Activated CD4-positive, alpha-beta T cell treated with anti-CD3 and anti-CD28 coated beads for 48 hours (primary cell): ENCODE measurements at regions not wholly inside any gene's neighbourhood (a gene's known extent, or its start where the extent isn't known, plus 50 kb on each side); places are given as distances from the start of the nearest gene placed in this dataset.

Experiments
- DNase-seq: peaks from one replicate; pipeline ENCODE4 v3.0.0-alpha.2; 2020

DNA sequence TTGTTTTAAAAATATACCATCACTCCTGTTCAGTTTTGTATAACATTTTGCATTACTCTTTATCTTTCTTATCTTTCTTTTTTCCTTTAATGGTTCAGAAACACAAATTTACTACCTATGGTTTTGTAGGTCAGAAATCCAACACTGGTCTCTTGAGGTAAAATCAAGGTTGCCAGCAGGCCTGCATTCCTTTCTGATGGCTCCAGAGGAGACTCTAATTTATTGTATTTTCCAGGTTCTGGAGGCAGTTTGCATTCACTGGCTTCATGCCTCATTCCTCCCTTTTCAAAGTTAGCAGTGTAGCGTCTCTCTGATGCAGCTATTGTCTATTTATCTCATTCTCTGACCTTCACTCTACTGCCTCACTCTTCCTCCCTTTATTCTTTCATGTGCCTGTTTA lies 767.4 kb downstream of the SLITRK6 start:
- no peak for DNase-seq

DNA sequence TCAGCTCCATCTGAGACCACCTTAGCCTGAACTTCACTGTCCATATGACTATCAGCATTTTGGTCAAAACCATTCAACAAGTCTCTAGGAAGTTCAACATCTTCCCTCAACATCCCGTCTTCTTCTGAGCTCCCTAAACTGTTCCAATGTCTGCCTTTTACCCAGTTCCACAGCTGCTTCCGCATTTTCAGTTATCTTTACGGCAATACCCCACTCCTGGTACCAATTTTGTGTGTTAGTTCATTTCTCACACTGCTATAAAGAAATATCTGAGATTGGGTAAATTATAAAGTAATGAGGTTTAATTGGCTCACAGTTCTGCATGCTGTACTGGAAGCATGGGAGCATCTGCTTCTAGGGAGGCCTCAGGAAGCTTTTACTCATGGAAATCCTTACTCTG lies 771.2 kb downstream of the SLITRK6 start:
- DNase-seq = no peak

DNA sequence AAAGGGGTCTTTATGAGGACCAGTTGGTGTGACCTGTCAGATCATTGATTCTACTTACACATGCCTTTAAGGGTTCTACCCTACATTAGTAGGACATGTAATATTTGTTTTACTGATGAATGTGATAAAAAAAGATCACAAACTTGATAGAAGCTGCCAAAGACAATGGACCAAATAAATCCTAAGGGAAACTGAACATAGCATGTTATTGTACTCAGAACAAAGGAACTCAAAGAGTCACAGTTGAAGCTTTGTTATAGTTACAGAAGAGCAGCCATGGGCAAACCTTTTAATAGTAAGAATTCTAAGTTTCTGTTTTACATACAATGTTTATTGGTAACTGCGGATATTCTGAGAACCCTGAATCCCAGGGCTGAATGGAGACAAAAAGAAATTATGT lies 780.1 kb downstream of the SLITRK6 start:
- DNase-seq = no peak

DNA sequence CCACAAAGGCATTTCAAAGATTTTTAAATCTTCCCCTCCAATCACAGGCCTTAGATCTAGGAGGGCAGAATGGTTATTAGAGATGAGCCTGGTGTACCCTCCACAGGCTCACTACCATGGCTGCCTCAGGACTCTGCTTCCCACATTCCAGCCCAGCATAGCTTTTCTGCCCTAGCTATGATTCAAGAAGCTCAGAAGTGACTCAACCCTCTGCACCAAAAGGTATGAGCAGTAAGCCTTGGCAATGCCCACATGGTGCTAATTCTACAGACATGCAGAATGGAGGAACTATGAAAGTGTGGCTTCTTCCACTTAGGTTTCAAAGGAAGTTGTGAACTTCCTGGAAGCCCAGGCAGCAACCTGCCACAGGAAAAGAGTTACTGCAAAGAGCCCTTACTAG lies 786.2 kb downstream of the SLITRK6 start:
- DNase-seq = no peak

DNA sequence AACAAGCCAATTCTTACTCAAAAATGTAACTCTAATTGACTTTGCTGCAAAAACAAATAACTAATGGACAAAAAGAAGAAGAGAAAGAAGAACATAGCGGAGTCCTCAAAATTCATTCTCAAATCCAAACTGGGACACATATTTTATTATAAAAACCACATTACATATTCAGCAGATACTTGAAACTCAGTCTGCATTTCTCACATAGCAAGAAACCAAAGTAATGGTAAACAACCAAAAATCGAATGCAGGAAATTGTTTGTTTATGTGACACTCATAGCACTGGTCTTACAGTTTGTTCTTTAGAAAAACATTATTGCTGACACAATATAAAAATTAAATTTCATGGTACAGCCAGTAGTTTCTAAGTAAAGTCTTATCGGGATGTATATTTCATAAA lies 789.8 kb downstream of the SLITRK6 start:
- no peak for DNase-seq

DNA sequence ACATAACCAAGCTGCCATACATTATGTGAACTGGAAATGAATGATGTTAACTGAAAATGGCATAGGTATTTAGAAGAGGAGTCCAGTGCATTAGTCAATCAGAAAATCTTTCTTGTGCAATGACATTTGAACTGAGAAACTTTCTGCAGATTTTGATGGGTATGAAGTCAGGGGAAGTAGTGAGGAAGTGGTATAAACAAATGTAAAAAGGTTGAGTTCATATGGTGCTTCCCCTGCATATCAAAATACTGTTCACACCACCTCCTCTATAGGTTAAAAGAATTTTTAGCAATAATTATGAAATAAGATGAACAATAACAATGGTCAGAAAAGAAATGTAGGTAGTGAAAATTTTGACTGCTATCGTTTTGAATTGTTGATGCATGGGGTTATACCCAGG lies 800.0 kb downstream of the SLITRK6 start:
- DNase-seq = no peak

DNA sequence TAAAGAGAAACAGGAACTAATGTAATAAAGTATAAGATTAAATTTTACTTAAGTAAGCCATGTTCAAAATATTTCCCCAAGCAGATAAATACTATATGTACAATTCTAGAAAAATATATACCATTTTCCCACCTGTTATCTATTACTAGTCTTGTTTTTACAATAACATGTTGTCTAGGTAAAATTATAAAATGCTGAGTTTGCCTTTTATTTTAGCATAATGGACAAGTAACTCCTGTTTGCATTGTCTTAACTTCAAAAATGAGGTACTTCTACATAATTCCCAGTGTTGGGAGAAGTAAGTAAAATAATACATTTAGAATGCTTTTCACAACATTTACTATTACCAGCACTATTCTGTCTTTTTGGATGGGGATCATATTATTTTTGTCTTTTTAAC lies 800.5 kb downstream of the SLITRK6 start:
- no peak for DNase-seq

DNA sequence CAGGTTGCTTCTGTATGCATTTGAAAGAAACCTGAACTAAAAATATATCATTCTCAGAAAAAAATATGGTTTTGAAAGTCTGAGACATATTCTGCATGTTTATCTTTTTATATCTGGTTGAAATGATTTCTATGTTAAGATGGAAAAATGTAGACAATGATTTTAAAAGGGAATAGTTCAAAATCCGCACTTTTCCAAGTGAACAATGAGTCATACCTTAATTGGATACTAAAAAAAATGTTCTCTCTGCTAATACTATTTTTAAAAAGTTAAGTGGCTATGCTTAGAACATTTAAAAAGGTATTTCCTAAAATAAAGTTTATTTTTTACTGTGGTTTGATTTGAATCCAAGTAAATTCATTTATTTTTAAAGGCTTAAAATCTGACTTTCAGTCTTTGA lies 801.4 kb downstream of the SLITRK6 start:
- no peak for DNase-seq

DNA sequence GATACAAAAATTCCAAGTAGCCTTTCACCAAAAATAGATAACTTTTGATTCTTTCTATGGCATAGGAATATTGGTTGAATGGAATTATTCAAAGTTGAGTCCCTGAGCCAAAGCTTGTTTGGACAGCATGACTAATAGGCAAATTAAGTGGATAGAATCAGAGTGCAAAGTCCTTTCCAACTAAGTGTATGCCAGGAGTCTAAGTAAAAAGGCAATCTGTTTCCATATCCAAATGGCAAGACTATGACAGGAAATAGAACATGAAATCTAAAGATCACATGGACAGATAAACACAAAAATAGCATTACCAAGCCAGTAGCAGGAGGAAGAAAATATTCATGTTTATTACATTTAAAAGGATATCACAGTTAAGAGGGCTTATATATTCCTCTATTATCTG lies 804.6 kb downstream of the SLITRK6 start:
- no peak for DNase-seq

DNA sequence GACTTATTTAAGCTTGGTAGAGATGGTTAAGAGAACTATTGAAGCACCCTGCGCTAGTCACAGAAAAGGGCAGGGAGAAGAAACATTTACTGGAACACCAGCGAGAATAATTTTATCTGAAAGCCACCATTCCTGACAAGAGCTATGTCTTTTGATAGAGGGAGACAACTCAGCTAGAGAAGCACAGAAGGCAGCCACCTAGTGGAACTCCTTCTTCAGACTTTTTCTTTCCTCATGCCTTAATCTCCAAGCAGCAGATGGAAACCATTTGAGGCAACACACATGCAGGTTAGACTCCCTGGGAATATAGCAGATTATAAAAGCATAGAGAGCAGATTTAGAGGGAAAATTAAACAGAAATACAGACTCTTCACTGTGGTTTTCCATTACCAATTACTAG lies 813.4 kb downstream of the SLITRK6 start:
- DNase-seq = no peak

DNA sequence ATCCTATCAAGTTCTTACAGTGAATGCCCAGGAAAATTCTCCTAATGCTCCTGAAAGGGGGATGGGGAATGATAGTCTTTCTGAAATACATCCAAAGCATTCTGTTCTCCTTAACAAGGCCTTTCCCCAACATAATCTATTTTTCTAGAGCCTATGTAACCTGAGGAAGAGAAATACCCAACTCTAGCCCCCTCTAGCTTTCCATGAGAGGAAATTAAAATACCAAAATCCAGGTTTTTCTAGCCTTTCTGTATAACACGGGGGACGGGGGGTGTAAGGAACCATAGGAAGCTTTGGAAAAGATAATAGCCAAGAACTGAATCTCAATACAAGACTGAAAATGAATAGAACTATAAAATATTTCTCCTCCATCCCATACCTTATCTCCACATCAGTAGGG lies 815.9 kb downstream of the SLITRK6 start:
- DNase-seq = no peak

DNA sequence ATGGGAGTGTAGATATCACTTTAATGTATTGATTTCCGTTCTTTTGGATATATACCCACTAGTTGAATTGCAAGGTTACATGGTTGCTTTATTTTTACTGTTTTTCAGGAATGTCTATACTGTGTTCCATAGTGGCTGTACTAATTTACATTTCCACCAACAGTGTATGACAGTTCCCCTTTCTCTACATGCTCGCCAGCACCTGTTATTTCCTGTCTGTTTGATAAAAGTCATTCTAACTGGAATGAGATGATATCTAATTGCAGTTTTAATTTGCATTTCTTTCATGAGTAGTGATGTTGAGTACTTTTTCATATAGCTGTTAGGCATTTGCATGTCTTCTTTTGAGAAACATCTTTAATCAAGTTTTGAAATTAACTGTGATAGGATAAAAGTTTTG lies 818.6 kb downstream of the SLITRK6 start:
- DNase-seq = no peak

DNA sequence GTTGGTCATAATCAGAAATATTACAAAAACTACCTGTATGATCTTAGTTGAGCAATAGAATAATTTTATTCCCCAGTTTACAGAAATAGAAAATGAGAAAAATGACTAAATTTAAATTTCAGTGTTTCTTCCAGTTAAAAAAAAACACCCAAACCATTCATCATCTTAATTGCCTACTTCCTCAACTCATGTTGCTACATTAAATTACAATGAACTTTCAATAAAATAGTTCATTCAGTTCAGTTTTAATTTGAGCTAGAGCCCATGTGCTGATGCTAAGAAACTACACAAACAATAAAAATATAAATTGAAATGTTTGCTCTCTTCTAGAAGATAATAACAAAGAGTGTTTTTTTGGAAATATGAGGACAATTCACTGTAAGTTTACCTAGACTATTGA lies 820.4 kb downstream of the SLITRK6 start:
- DNase-seq = no peak

DNA sequence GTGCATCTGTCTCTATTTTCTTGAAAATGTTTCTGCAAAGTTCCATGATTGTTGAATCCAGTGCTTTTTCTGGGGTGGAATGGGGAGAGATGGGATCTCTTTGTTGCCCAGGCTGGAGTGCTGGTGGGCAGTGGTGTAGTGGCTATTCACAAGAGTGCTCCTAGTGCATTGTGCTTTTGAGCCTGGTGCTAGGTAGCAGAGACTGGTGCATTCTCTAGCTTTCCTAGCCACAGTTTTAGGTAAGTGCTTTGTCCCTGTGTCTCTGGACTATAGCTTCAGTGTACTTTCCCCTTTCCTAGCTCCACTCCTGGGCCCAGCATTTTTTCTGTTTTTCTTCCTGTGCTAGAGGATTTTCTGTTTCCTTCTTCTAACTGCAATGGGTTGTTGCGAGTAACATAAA lies 825.6 kb downstream of the SLITRK6 start:
- no peak for DNase-seq

DNA sequence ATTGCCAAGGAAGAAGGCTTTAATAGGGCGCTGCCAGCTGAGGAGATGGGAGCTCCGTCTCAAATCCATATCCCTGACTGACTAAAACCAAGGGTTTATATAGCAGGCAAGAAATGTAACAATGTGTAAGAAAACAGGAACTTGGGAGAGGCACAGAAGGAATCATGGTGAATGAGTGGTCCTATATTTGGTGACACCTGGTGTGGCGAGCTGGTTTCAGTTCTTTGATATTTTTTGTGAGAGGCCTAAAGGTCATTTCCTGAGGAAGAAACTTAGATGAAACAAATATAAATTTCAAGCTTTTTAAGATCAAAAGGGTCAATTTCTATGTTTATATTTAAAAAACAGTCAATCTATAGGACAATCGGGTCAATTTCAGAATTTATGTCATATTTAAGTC lies 826.3 kb downstream of the SLITRK6 start:
- no peak for DNase-seq

DNA sequence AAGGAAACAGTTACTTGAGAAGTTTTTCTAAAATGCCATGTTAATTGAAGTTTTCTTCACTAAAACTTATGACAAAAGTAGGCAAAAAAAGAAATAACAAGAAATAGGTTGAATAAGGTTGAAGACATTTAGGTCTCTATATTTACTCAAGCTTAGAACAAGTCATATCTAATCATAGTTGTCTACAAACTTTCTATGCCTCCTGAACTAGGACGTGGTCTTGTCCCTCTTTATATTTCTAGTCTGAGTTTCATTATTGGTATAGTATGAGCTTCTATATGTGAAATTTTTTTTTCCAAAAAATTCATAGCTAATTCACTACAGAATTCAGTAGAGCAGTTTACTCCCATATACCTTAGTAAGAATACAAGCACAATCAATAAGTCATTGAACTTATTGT lies 836.4 kb downstream of the SLITRK6 start:
- no peak for DNase-seq

DNA sequence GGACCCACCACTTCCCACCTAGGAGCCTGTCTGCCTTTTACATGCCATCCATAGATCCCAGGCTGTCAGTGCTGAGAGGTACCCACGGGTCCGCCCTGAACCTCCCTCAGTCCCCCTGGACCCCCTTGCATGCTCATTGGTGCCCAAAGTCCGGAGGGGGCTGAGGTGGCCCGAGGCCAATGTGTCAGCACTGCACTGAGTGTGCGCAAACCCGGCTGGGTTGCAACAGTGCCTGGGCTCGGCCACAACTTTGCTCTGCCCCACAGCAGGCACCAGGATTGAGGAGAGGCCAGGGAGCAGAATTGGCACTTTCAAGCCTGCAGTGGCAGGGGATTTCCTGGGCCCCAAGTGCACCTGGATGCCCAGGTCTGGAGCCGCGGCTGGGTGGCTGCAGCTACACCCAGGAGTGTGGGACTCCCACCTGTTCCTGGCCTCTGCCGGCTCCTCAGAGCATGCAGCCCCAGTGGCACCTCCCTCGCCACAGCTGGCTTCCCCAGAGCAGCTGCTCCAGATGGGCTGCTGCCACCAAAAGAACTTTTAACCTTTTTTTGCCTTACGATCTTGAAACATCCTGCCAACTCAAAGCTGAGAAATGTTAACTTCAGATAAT lies 837.0 kb downstream of the SLITRK6 start:
- DNase-seq = no peak

DNA sequence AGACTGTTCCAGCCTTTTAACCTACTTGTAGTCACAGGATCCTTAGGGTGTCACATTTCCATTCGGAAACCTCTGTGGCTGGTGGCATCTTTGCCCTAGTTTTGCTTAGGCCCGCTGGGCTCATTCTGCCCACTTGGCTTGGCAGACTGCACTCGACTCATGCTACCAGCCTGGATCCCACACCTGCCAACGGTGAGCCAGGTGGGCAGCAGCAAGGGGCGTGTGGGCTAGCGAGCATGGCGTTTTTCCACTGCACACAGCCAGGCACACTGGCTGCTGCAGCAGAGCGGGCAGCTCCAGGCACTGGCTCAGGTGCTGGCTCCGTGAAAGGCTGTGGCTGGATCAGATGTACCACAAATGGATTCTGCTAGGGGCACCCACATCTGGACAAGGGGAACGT lies 838.2 kb downstream of the SLITRK6 start:
- no peak for DNase-seq

DNA sequence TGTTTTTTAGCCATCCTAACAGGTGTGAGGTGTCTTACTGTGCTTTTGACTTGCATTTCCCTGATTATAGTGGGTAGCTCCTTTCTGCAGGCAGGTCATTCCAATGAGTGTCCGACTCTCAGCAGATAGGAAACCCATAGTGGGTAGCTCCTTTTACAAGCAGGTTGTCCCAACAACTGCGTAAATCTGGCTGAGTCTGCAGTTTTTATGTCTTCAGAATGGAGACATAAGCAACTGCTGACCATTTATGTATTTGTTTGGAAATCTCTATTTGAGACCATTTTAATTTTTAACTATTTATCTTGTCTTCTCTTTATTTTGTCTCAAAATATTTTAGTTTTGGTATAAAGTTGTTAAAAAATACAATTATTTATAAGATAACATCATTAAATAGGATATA lies 839.4 kb downstream of the SLITRK6 start:
- DNase-seq = no peak

DNA sequence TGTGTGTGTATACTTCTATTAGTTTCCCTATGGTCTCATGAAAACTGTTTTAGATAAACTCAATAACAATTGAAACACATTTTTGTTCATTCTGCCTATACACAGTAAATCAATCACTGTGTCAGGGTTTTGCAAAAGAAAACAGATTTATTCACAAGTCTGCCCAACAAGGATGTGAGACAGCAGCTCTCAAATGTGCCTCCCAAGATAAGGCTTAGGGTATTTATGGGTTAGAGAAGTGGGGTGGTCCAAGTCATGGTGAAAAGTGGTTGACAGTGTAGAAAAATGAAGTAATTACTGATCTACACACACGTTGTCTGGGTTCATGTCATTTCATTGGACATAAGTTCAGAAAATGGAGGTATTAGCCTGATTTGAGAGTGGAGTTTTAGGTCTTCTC lies 844.6 kb downstream of the SLITRK6 start:
- no peak for DNase-seq

DNA sequence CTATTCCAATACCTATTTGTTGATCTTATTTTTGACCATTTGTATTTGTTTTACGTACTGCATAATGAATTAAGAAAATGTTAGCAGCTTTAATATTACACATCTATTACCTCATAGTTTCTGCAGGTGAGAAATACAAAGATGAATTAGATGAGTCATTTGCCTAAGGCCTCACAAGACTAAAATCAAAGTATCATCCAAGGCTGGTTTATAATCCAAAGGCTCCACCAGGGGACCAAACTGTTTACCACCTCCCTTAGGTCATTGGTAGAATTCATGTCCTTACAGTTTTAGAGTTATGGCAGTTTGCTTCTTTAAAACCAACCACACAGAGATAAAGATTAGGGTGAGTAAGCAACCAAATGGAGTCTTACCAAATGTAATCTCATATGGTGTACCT lies 848.1 kb downstream of the SLITRK6 start:
- DNase-seq = no peak

DNA sequence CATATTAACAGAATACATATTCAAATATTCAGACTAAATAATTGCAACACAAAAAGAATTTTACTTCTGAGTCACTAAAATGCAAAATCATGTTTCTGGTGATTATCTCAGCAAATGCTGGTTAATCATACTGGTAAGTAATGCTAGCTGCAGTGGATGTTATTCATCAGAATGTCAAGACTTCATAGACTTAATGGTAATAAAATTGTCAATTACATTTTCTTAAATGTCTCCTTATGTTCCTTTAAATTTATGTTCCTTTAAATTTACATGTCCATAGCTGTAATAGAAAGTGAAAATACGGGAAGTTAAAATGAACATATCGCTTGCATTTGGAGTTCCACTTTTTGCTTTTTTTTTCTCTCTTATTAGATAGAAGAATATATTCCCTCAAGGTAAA lies 853.0 kb downstream of the SLITRK6 start:
- no peak for DNase-seq

DNA sequence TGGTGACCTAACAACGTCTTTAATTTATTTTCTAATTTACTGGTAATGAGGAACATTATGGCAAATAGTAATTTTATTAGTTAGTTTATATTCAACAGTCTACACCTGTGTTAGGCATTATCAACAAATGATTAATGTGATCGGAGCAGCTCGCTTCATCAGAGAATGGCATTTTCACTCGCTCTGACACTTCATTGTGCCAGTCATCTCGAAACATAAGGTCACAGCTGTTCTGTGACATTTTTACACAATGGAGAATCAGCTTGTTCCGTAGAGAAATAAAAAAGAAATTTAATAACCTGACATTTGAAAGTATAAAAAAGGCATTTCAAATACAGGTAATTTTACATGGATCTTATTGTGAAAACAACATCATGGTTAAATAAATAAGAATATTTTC lies 858.4 kb downstream of the SLITRK6 start:
- DNase-seq = no peak

DNA sequence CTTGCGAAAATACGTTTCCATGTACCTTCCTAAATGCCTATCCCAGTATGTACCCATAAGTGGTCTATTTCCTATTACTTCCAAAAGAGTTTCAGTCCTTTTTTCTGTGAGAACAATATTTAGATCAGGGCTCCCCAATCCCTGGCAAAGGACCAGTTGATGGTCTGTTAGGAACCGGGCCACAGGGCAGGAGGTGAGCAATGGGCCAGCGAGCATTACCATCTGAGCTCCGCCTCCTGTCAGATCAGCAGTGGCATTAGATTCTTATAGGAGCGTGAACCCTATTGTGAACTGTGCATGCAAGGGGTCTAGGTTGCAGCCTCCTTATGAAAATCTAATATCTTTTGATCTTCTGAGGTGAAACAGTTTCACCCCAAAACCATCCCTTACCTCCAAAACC lies 859.1 kb downstream of the SLITRK6 start:
- no peak for DNase-seq

DNA sequence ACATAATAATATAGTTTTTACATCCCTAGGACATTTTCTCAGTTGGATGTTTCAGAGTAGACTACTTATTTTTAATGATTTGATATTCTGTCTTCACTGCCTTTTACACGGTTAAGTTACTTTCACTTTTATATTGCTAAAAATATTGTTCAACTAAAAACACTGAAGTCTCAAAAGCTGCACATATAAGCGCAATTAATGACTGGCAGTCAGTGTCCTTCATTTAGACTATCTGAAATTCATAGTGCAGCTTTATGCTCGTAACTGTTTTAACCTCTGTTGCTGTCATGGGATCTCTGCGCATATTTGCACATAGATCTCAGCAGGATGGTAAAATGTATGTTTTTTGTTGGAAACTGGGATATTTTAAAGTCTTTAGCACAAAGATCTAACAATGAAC lies 864.3 kb downstream of the SLITRK6 start:
- DNase-seq = no peak

DNA sequence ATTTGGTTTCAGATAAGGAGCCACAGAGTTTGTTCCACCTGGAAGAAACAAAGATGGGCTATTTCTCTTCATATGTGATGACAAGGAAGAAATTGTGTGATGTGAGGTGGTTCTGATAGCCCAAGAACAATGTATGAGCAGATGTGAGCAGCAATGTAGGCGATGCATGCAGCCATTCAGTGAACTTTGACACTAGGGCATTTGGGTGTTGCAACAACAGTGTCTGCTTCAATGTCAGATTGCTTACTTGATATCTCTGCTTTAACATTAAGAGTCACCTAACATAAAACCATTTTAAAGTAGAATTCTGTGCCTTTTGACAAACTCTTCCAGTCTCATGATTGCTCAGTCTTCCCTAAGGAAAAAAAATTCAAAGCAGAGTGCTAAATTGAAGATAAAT lies 865.4 kb downstream of the SLITRK6 start:
- no peak for DNase-seq
